H1 (cell line): ENCODE measurements at regions not wholly inside any gene's neighbourhood (a gene's known extent, or its start where the extent isn't known, plus 50 kb on each side); places are given as distances from the start of the nearest gene placed in this dataset.

Source experiments
- GTF2F1 ChIP-seq: IDR thresholded peaks from 2 replicates; pipeline ENCODE4 v1.6.1; 2012; ENCODE audit warnings: low read depth, low read length, improper control_type of control experiment, borderline replicate concordance
- HDAC6 ChIP-seq: IDR thresholded peaks from one replicate; pipeline ENCODE4 v1.7.1; 2012; ENCODE audit warnings: low read depth, mild to moderate bottlenecking, inconsistent platforms, low read length, moderate library complexity
- POLR2AphosphoS5 ChIP-seq: IDR thresholded peaks from 2 replicates; pipeline ENCODE4 v1.6.1; 2011; ENCODE audit warnings: low read depth, low read length
- RAD21 ChIP-seq, 2 experiments: IDR thresholded peaks in 1 of 2; conservative IDR thresholded peaks in 1 of 2; 2 replicates each; pipeline ENCODE4 v1.6.1; 2011; ENCODE audit warnings: low read depth in 2 of 2, low read length in 2 of 2, improper control_type of control experiment in 1 of 2, inconsistent platforms in 1 of 2, mild to moderate bottlenecking in 1 of 2, moderate library complexity in 1 of 2
- RFX5 ChIP-seq: IDR thresholded peaks from 2 replicates; pipeline ENCODE4 v1.6.1; 2011; ENCODE audit warnings: low read depth, low read length, improper control_type of control experiment, borderline replicate concordance
- SP1 ChIP-seq: IDR thresholded peaks from 2 replicates; pipeline ENCODE4 v1.6.1; 2011; ENCODE audit warnings: low read depth, low read length
- SP2 ChIP-seq: IDR thresholded peaks from 2 replicates; pipeline ENCODE4 v1.6.1; 2012; ENCODE audit warnings: mild to moderate bottlenecking, low read length, inconsistent platforms
- TBP ChIP-seq: IDR thresholded peaks from 2 replicates; pipeline ENCODE4 v1.6.1; 2011; ENCODE audit warnings: low read depth, low read length, improper control_type of control experiment
- TF ChIP-seq, protein P1 (sequence below): IDR thresholded peaks from 2 replicates; pipeline ENCODE4 v1.6.1; 2012; ENCODE audit warnings: low read length, inconsistent platforms

- no peak for TF ChIP-seq SP1
- no peak for TF ChIP-seq SP2
- TF ChIP-seq HDAC6, result no peak
- no peak for TF ChIP-seq POLR2AphosphoS5
- no peak for TF ChIP-seq TBP
- TF ChIP-seq, protein P1, sequence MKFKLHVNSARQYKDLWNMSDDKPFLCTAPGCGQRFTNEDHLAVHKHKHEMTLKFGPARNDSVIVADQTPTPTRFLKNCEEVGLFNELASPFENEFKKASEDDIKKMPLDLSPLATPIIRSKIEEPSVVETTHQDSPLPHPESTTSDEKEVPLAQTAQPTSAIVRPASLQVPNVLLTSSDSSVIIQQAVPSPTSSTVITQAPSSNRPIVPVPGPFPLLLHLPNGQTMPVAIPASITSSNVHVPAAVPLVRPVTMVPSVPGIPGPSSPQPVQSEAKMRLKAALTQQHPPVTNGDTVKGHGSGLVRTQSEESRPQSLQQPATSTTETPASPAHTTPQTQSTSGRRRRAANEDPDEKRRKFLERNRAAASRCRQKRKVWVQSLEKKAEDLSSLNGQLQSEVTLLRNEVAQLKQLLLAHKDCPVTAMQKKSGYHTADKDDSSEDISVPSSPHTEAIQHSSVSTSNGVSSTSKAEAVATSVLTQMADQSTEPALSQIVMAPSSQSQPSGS, result no peak
- no peak for TF ChIP-seq GTF2F1
- TF ChIP-seq RAD21 (IDR thresholded peaks at IDR 0.05 in 1 of 2, conservative IDR thresholded peaks at IDR 0.05 in 1 of 2; ENCODE audit: low read depth in 2 of 2, low read length in 2 of 2), result no peak
- TF ChIP-seq RFX5, result no peak
These were observed 78.4 kb upstream of the KCNA3 start (continued) for GRCh38 chr1:110752941-110753725.
